ENCODE measurements at regions not wholly inside any gene's neighbourhood (a gene's known extent, or its start where the extent isn't known, plus 50 kb on each side); places are given as distances from the start of the nearest gene placed in this dataset.

- Histone ChIP-seq H3K36me3 (ENCODE audit: insufficient read depth, low read length) (no peaks in the 10 kb centered on the region), H3F3A (ENCODE audit: insufficient read depth, low read length, poor library complexity, severe bottlenecking) (no peaks in the 10 kb centered on the region), H3K9me2 (ENCODE audit: insufficient read depth, low read length) (no peaks in the 10 kb centered on the region), H3K9me3 (ENCODE audit: low read length) (no peaks in the 10 kb centered on the region), H3K79me2 (replicated peaks; ENCODE audit: insufficient read depth, low read length) (no peaks in the 10 kb centered on the region), H3K9ac (ENCODE audit: low read length) (no peak overlapping the region), H3K27me3 (ENCODE audit: insufficient read depth, low read depth, low read length) (no peaks in the 10 kb centered on the region), H3K27ac (ENCODE audit: low read length) (no peak overlapping the region), H4K20me1 (ENCODE audit: insufficient read depth) (no peaks in the 10 kb centered on the region), H2AFZ (ENCODE audit: low read depth, low read length) (no peak overlapping the region), H3K4me3 (ENCODE audit: low read length) (no peak overlapping the region), H3K4me2 (ENCODE audit: low read length) (no peak overlapping the region)
- TF ChIP-seq EZH2 (IDR thresholded peaks at IDR 0.05; ENCODE audit: borderline replicate concordance, insufficient read depth, low read length, poor library complexity, severe bottlenecking) (no peak), SMC3 (conservative IDR thresholded peaks at IDR 0.05; ENCODE audit: poor library complexity) (no peak), TAF1 (IDR thresholded peaks at IDR 0.05; ENCODE audit: low read depth) (no peak), POLR2AphosphoS5 (IDR thresholded peaks at IDR 0.05) (no peak), EP300 (conservative IDR thresholded peaks at IDR 0.05; ENCODE audit: poor library complexity, severe bottlenecking) (no peak), MXI1 (conservative IDR thresholded peaks at IDR 0.05; ENCODE audit: poor library complexity, severe bottlenecking) (no peak), RAD21 (conservative IDR thresholded peaks at IDR 0.05) (no peak)
- TF ChIP-seq, protein P1, sequence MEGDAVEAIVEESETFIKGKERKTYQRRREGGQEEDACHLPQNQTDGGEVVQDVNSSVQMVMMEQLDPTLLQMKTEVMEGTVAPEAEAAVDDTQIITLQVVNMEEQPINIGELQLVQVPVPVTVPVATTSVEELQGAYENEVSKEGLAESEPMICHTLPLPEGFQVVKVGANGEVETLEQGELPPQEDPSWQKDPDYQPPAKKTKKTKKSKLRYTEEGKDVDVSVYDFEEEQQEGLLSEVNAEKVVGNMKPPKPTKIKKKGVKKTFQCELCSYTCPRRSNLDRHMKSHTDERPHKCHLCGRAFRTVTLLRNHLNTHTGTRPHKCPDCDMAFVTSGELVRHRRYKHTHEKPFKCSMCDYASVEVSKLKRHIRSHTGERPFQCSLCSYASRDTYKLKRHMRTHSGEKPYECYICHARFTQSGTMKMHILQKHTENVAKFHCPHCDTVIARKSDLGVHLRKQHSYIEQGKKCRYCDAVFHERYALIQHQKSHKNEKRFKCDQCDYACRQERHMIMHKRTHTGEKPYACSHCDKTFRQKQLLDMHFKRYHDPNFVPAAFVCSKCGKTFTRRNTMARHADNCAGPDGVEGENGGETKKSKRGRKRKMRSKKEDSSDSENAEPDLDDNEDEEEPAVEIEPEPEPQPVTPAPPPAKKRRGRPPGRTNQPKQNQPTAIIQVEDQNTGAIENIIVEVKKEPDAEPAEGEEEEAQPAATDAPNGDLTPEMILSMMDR (IDR thresholded peaks at IDR 0.05; ENCODE audit: poor library complexity, severe bottlenecking), result no peak
- TF ChIP-seq, protein P2, sequence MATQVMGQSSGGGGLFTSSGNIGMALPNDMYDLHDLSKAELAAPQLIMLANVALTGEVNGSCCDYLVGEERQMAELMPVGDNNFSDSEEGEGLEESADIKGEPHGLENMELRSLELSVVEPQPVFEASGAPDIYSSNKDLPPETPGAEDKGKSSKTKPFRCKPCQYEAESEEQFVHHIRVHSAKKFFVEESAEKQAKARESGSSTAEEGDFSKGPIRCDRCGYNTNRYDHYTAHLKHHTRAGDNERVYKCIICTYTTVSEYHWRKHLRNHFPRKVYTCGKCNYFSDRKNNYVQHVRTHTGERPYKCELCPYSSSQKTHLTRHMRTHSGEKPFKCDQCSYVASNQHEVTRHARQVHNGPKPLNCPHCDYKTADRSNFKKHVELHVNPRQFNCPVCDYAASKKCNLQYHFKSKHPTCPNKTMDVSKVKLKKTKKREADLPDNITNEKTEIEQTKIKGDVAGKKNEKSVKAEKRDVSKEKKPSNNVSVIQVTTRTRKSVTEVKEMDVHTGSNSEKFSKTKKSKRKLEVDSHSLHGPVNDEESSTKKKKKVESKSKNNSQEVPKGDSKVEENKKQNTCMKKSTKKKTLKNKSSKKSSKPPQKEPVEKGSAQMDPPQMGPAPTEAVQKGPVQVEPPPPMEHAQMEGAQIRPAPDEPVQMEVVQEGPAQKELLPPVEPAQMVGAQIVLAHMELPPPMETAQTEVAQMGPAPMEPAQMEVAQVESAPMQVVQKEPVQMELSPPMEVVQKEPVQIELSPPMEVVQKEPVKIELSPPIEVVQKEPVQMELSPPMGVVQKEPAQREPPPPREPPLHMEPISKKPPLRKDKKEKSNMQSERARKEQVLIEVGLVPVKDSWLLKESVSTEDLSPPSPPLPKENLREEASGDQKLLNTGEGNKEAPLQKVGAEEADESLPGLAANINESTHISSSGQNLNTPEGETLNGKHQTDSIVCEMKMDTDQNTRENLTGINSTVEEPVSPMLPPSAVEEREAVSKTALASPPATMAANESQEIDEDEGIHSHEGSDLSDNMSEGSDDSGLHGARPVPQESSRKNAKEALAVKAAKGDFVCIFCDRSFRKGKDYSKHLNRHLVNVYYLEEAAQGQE (IDR thresholded peaks at IDR 0.05; ENCODE audit: borderline replicate concordance), result no peak
These were observed 127.4 kb upstream of the AFDN start for GRCh38 chr6:167699141-167699931.

DNA sequence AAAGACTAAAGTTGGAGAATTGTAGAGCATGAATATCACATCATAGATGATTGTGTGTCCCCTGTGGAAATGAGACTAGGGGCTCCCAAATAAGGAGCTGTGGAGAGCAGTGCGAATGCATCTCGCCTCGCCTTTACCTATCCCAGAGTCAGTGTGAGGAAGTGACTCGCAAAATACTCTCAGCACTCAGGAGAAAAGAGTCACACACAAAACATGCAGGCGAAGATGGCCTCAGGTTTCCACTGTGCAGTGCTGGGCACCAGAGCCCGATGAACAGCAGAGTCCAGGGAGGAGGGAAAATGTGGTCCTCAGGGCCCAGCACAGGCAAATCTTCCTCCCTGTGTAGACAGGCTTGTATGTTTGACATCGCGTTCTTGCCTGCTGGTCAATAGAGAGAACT, 126.5 kb upstream of the AFDN start:
- no peaks in the 10 kb centered on the region for H3K9me3 ChIP-seq (ENCODE audit: low read length)
- no peaks in the 10 kb centered on the region for H3K79me2 ChIP-seq (replicated peaks; ENCODE audit: insufficient read depth, low read length)
- H3K4me2 ChIP-seq (ENCODE audit: low read length), result no peak overlapping the region
- no peak overlapping the region for H3K27ac ChIP-seq (ENCODE audit: low read length)
- no peaks in the 10 kb centered on the region for H3K36me3 ChIP-seq (ENCODE audit: insufficient read depth, low read length)
- TF ChIP-seq, protein P1 (IDR thresholded peaks at IDR 0.05; ENCODE audit: poor library complexity, severe bottlenecking), result no peak
- TF ChIP-seq POLR2AphosphoS5 (IDR thresholded peaks at IDR 0.05) (no peak), EZH2 (IDR thresholded peaks at IDR 0.05; ENCODE audit: borderline replicate concordance, insufficient read depth, low read length, poor library complexity, severe bottlenecking) (no peak), RAD21 (conservative IDR thresholded peaks at IDR 0.05) (no peak), SMC3 (conservative IDR thresholded peaks at IDR 0.05; ENCODE audit: poor library complexity) (no peak), EP300 (conservative IDR thresholded peaks at IDR 0.05; ENCODE audit: poor library complexity, severe bottlenecking) (no peak), MXI1 (conservative IDR thresholded peaks at IDR 0.05; ENCODE audit: poor library complexity, severe bottlenecking) (no peak), TAF1 (IDR thresholded peaks at IDR 0.05; ENCODE audit: low read depth) (no peak)
- TF ChIP-seq, protein P2 (IDR thresholded peaks at IDR 0.05; ENCODE audit: borderline replicate concordance), result no peak
- no peak overlapping the region for H3K4me3 ChIP-seq (ENCODE audit: low read length)
- H2AFZ ChIP-seq (ENCODE audit: low read depth, low read length), result no peak overlapping the region
- no peaks in the 10 kb centered on the region for H4K20me1 ChIP-seq (ENCODE audit: insufficient read depth)
- no peaks in the 10 kb centered on the region for H3K27me3 ChIP-seq (ENCODE audit: insufficient read depth, low read depth, low read length)
- no peak overlapping the region for H3K9ac ChIP-seq (ENCODE audit: low read length)
- no peaks in the 10 kb centered on the region for H3F3A ChIP-seq (ENCODE audit: insufficient read depth, low read length, poor library complexity, severe bottlenecking)
- no peaks in the 10 kb centered on the region for H3K9me2 ChIP-seq (ENCODE audit: insufficient read depth, low read length)
